ENCODE measurements at regions not wholly inside any gene's neighbourhood (a gene's known extent, or its start where the extent isn't known, plus 50 kb on each side); places are given as distances from the start of the nearest gene placed in this dataset.

- Mint-ChIP-seq H3K36me3 (no peaks in the 10 kb centered on the region), H3K4me1 (peaks cover 2% of the 10 kb centered on the region), H3K4me3 (no peak overlapping the region), H3K9me3 (no peaks in the 10 kb centered on the region), H3K27ac (no peak overlapping the region), H3K27me3 (ENCODE audit: insufficient read depth, low read depth) (peaks cover 3% of the 10 kb centered on the region)
- Histone ChIP-seq H3K4me2 (no peak overlapping the region), H3K9ac (no peak overlapping the region), H3F3A (ENCODE audit: low read depth) (no peaks in the 10 kb centered on the region), H3K79me2 (ENCODE audit: low read depth) (no peaks in the 10 kb centered on the region), H3K27me3 (no peaks in the 10 kb centered on the region), H4K20me1 (ENCODE audit: low read depth) (no peaks in the 10 kb centered on the region), H3K4me3 (no peak overlapping the region), H3K36me3 (no peaks in the 10 kb centered on the region), H3K9me3 (ENCODE audit: low read depth) (no peaks in the 10 kb centered on the region), H3K27ac (no peak overlapping the region), H2AFZ (replicated peaks) (no peak overlapping the region), H3K4me1 (peaks cover 3% of the 10 kb centered on the region)
- DNase-seq (ENCODE audit: low spot score), result no peak
- TF ChIP-seq EZH2phosphoT487 (IDR thresholded peaks at IDR 0.05), result no peak
- TF ChIP-seq CTCF (IDR thresholded peaks at IDR 0.05), result no peak
- no peak for TF ChIP-seq EZH2 (IDR thresholded peaks at IDR 0.05)
Measured at GRCh38 chr12:77253321-77253720, 188.0 kb upstream of the E2F7 start.

- no peak overlapping the region for H3K27ac ChIP-seq
- no peak overlapping the region for H3K4me3 ChIP-seq
- H3K79me2 ChIP-seq (ENCODE audit: low read depth), result no peaks in the 10 kb centered on the region
- DNase-seq (ENCODE audit: low spot score), result no peak
- H3K27me3 Mint-ChIP-seq (ENCODE audit: insufficient read depth, low read depth), result no peaks in the 10 kb centered on the region
- no peak overlapping the region for H3K4me3 Mint-ChIP-seq
- no peaks in the 10 kb centered on the region for H3K9me3 Mint-ChIP-seq
- H2AFZ ChIP-seq (replicated peaks), result no peak overlapping the region
- TF ChIP-seq EZH2 (IDR thresholded peaks at IDR 0.05), result no peak
- TF ChIP-seq EZH2phosphoT487 (IDR thresholded peaks at IDR 0.05), result no peak
- TF ChIP-seq CTCF (IDR thresholded peaks at IDR 0.05), result no peak
- H3K9me3 ChIP-seq (ENCODE audit: low read depth), result no peaks in the 10 kb centered on the region
- H3K4me1 Mint-ChIP-seq, result peaks cover under 1% of the 10 kb centered on the region
- H3K27ac Mint-ChIP-seq, result no peak overlapping the region
- H3F3A ChIP-seq (ENCODE audit: low read depth), result no peaks in the 10 kb centered on the region
- H4K20me1 ChIP-seq (ENCODE audit: low read depth), result no peaks in the 10 kb centered on the region
- H3K27me3 ChIP-seq, result no peaks in the 10 kb centered on the region
- peaks cover 11% of the 10 kb centered on the region for H3K4me1 ChIP-seq
- no peaks in the 10 kb centered on the region for H3K36me3 Mint-ChIP-seq
- H3K36me3 ChIP-seq, result no peaks in the 10 kb centered on the region
- no peak overlapping the region for H3K4me2 ChIP-seq
- no peak overlapping the region for H3K9ac ChIP-seq
Measured at GRCh38 chr12:77251799-77252198, 186.4 kb upstream of the E2F7 start.

GRCh38 chr12:77249892-77250291 lies 184.5 kb upstream of the E2F7 start:
- H4K20me1 ChIP-seq (ENCODE audit: low read depth), result no peaks in the 10 kb centered on the region
- H3F3A ChIP-seq (ENCODE audit: low read depth), result no peaks in the 10 kb centered on the region
- H3K4me1 ChIP-seq, result peaks cover 11% of the 10 kb centered on the region
- no peak overlapping the region for H3K4me2 ChIP-seq
- no peaks in the 10 kb centered on the region for H3K4me1 Mint-ChIP-seq
- H3K9ac ChIP-seq, result no peak overlapping the region
- H3K9me3 ChIP-seq (ENCODE audit: low read depth), result no peaks in the 10 kb centered on the region
- H3K27me3 Mint-ChIP-seq (ENCODE audit: insufficient read depth, low read depth), result no peaks in the 10 kb centered on the region
- no peaks in the 10 kb centered on the region for H3K36me3 ChIP-seq
- no peak overlapping the region for H2AFZ ChIP-seq (replicated peaks)
- H3K27ac Mint-ChIP-seq, result no peak overlapping the region
- H3K4me3 Mint-ChIP-seq, result no peak overlapping the region
- no peak for DNase-seq (ENCODE audit: low spot score)
- no peaks in the 10 kb centered on the region for H3K27me3 ChIP-seq
- H3K36me3 Mint-ChIP-seq, result no peaks in the 10 kb centered on the region
- TF ChIP-seq EZH2phosphoT487 (IDR thresholded peaks at IDR 0.05), result no peak
- TF ChIP-seq CTCF (IDR thresholded peaks at IDR 0.05), result no peak
- no peak for TF ChIP-seq EZH2 (IDR thresholded peaks at IDR 0.05)
- no peak overlapping the region for H3K27ac ChIP-seq
- H3K4me3 ChIP-seq, result no peak overlapping the region
- no peaks in the 10 kb centered on the region for H3K9me3 Mint-ChIP-seq
- H3K79me2 ChIP-seq (ENCODE audit: low read depth), result no peaks in the 10 kb centered on the region

Measured in neural progenitor cell (in vitro differentiated cells).